ENCODE measurements at regions not wholly inside any gene's neighbourhood (a gene's known extent, or its start where the extent isn't known, plus 50 kb on each side); places are given as distances from the start of the nearest gene placed in this dataset.
A peak's percentile ranks its signal among the peaks of the same experiment; 100 is the strongest.

- no peak for DNase-seq
Measured at GRCh38 chr5:175808711-175809110, 62.7 kb upstream of the CPLX2 start.

GRCh38 chr5:175809531-175810121 lies 61.8 kb upstream of the CPLX2 start:
- DNase-seq: peak; percentile 46

- no peak for DNase-seq
Measured at GRCh38 chr5:175810457-175810856, 60.9 kb upstream of the CPLX2 start.

DNA sequence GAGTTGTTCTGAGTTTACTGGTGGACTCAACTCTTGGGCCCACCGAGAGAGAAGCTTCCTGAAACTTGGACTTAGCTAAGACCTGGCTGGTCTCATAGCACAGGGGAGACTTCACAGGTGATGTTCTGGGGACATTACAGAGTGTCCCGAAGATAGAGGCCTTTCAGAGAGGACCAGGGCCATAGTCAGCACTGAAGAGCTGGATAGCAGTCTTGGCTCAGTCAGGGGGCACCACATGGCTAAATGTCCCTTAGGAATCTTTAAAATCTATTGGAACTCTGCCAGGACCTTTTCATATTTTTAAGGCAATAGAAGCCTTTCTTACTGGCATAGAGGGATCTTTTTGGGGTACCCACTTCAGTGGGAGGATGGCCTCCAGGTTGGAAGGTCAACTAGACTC lies 59.8 kb upstream of the CPLX2 start:
- DNase-seq: no peak

GRCh38 chr5:175813943-175814630 lies 57.3 kb upstream of the CPLX2 start:
- no peak for DNase-seq

GRCh38 chr5:175814691-175815090 lies 56.7 kb upstream of the CPLX2 start:
- no peak for DNase-seq

GRCh38 chr5:175815126-175815913 lies 56.1 kb upstream of the CPLX2 start:
- no peak for DNase-seq

DNA sequence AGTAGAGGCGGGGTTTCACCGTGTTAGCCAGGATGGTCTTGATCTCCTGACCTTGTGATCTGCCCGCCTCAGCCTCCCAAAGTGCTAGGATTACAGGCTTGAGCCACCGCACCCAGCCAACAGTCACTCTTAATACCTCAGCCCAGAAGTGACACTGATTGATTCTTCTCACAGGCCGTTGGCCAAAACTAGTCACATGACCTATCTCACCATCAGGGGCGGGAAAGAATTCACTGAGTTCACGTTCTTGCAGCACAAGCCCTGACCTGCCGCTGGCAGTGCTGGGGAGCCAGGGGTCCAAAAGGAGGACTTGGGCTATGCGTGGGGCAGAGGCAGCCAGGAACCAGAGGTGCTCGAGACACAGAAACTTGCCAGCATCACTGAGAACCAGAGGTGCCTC lies 55.0 kb upstream of the CPLX2 start:
- DNase-seq: no peak

GRCh38 chr5:175819090-175819425 lies 52.3 kb upstream of the CPLX2 start:
- DNase-seq: no peak

GRCh38 chr5:175820230-175820629 lies 51.1 kb upstream of the CPLX2 start:
- DNase-seq: no peak
